Neural cell (in vitro differentiated cells): ENCODE measurements at regions not wholly inside any gene's neighbourhood (a gene's known extent, or its start where the extent isn't known, plus 50 kb on each side); places are given as distances from the start of the nearest gene placed in this dataset.

Source experiments
- H2AFZ ChIP-seq: fragments of 200-600, 300-800 bp; sonication (generic), shearing (Covaris generic); 2 replicates; pipeline ENCODE4 v1.6.0; 2014; ENCODE audit warnings: low read depth, mild to moderate bottlenecking, antibody characterized with exemption, low read length, moderate library complexity
- H3F3A ChIP-seq: fragments of 200-600 bp; shearing (Covaris generic); 2 replicates; pipeline ENCODE4 v1.6.1; 2016; ENCODE audit warnings: mild to moderate bottlenecking, moderate library complexity, mixed read lengths, antibody characterized with exemption, low read length; ENCODE audit not compliant: insufficient read depth, poor library complexity, severe bottlenecking
- H3K27ac ChIP-seq: fragments of 200-600, 300-800 bp; sonication (generic), shearing (Covaris generic); 2 replicates; pipeline ENCODE4 v1.5.1; 2014; ENCODE audit warnings: mild to moderate bottlenecking, low read length, moderate library complexity
- H3K27me3 ChIP-seq: fragments of 300-800, 200-600 bp; sonication (generic), shearing (Covaris generic); 2 replicates; pipeline ENCODE4 v1.6.0; 2014; ENCODE audit warnings: mild to moderate bottlenecking, low read depth, low read length, moderate library complexity; ENCODE audit not compliant: insufficient read depth
- H3K36me3 ChIP-seq: fragments of 300-800, 200-600 bp; sonication (generic), shearing (Covaris generic); 2 replicates; pipeline ENCODE4 v1.5.1; 2014; ENCODE audit warnings: mild to moderate bottlenecking, antibody characterized with exemption, low read length, moderate library complexity; ENCODE audit not compliant: insufficient read depth
- H3K4me2 ChIP-seq: fragments of 300-800, 200-600 bp; sonication (generic), shearing (Covaris generic); 2 replicates; pipeline ENCODE4 v1.6.0; 2014; ENCODE audit warnings: mild to moderate bottlenecking, low read length
- H3K4me3 ChIP-seq: fragments of 300-800, 200-600 bp; sonication (generic), shearing (Covaris generic); 2 replicates; pipeline ENCODE4 v1.5.1; 2014; ENCODE audit warnings: mild to moderate bottlenecking, low read length, moderate library complexity
- H3K79me2 ChIP-seq: fragments of 200-600 bp; shearing (Covaris generic); replicated peaks from 2 replicates; pipeline ENCODE4 v1.6.0; 2014; ENCODE audit warnings: mild to moderate bottlenecking, low read length, moderate library complexity; ENCODE audit not compliant: insufficient read depth
- H3K9ac ChIP-seq: fragments of 300-800, 200-600 bp; sonication (generic), shearing (Covaris generic); 2 replicates; pipeline ENCODE4 v1.6.1; 2016; ENCODE audit warnings: mild to moderate bottlenecking, low read length, mixed read lengths
- H3K9me2 ChIP-seq: fragments of 200-600 bp; shearing (Covaris generic); 2 replicates; pipeline ENCODE4 v1.6.1; 2016; ENCODE audit warnings: mild to moderate bottlenecking, low read length, mixed read lengths; ENCODE audit not compliant: insufficient read depth
- H3K9me3 ChIP-seq: fragments of 200-600, 300-800 bp; sonication (generic), shearing (Covaris generic); 2 replicates; pipeline ENCODE4 v1.6.1; 2016; ENCODE audit warnings: mild to moderate bottlenecking, mixed run types, low read length, moderate library complexity, mixed read lengths
- H4K20me1 ChIP-seq: fragments of 200-600 bp; shearing (Covaris generic); 2 replicates; pipeline ENCODE4 v1.6.1; 2016; ENCODE audit warnings: mild to moderate bottlenecking, mixed run types; ENCODE audit not compliant: insufficient read depth
- EP300 ChIP-seq: fragments of 450-650 bp; conservative IDR thresholded peaks from 2 replicates; pipeline ENCODE4 v1.6.1; 2014; ENCODE audit warnings: antibody characterized with exemption, mild to moderate bottlenecking, moderate library complexity; ENCODE audit not compliant: poor library complexity, severe bottlenecking
- EZH2 ChIP-seq: fragments of 200-600, 300-800 bp; shearing (Covaris generic), sonication (generic); IDR thresholded peaks from 2 replicates; pipeline ENCODE4 v1.6.1; 2014; ENCODE audit warnings: antibody characterized with exemption, low read length, borderline replicate concordance, mild to moderate bottlenecking; ENCODE audit not compliant: insufficient read depth, poor library complexity, severe bottlenecking
- MXI1 ChIP-seq: fragments of 450-650 bp; conservative IDR thresholded peaks from 2 replicates; pipeline ENCODE4 v1.6.1; 2014; ENCODE audit warnings: antibody characterized with exemption, mild to moderate bottlenecking; ENCODE audit not compliant: poor library complexity, severe bottlenecking
- POLR2AphosphoS5 ChIP-seq: IDR thresholded peaks from 2 replicates; pipeline ENCODE4 v1.6.1; 2012
- RAD21 ChIP-seq: fragments of 450-650 bp; conservative IDR thresholded peaks from 2 replicates; pipeline ENCODE4 v1.6.1; 2014; ENCODE audit warnings: antibody characterized with exemption, mild to moderate bottlenecking, moderate library complexity
- REST ChIP-seq: IDR thresholded peaks from 2 replicates; pipeline ENCODE4 v1.6.1; 2012; ENCODE audit warnings: borderline replicate concordance
- SMC3 ChIP-seq: fragments of 450-650 bp; conservative IDR thresholded peaks from 2 replicates; pipeline ENCODE4 v1.6.1; 2014; ENCODE audit warnings: antibody characterized with exemption, mild to moderate bottlenecking, moderate library complexity; ENCODE audit not compliant: poor library complexity
- TAF1 ChIP-seq: IDR thresholded peaks from 2 replicates; pipeline ENCODE4 v1.6.1; 2012; ENCODE audit warnings: low read depth
- TF ChIP-seq, protein P1 (sequence below): fragments of 450-650 bp; IDR thresholded peaks from 2 replicates; pipeline ENCODE4 v1.5.1; 2014; ENCODE audit warnings: antibody characterized with exemption, mild to moderate bottlenecking, moderate library complexity; ENCODE audit not compliant: poor library complexity, severe bottlenecking

DNA sequence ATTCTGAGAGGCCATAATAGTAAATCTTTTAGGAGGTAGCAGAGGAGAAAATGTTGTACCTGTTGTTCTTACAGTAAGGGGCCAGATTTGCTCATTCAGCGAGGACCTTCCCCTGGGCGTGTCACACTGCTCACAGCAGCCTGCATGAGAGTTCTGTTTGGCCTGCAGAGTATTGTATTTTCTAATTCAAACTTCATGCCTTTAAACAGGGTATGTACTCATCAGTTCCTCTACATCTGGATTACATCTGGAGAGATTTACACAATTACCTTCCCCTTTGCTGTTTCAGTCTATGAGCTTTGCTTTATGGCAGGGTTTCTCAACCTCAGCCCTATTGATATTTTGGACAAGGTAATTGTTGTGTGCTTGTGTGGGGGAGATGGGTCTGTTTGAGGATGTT is 170.9 kb upstream of the STK32A start:
- H3K9me2 ChIP-seq = no peaks in the 10 kb centered on the region
- H3K9ac ChIP-seq = no peak overlapping the region
- H3K4me3 ChIP-seq = no peak overlapping the region
- no peaks in the 10 kb centered on the region for H3K79me2 ChIP-seq
- no peaks in the 10 kb centered on the region for H3K27me3 ChIP-seq
- H3K9me3 ChIP-seq = no peaks in the 10 kb centered on the region
- no peaks in the 10 kb centered on the region for H3K36me3 ChIP-seq
- no peak overlapping the region for H3K27ac ChIP-seq
- no peak overlapping the region for H3K4me2 ChIP-seq
- TF ChIP-seq EZH2 (no peak), RAD21 (no peak), TAF1 (no peak), POLR2AphosphoS5 (no peak), EP300 (no peak), SMC3 (no peak), MXI1 (no peak)
- TF ChIP-seq, protein P1, sequence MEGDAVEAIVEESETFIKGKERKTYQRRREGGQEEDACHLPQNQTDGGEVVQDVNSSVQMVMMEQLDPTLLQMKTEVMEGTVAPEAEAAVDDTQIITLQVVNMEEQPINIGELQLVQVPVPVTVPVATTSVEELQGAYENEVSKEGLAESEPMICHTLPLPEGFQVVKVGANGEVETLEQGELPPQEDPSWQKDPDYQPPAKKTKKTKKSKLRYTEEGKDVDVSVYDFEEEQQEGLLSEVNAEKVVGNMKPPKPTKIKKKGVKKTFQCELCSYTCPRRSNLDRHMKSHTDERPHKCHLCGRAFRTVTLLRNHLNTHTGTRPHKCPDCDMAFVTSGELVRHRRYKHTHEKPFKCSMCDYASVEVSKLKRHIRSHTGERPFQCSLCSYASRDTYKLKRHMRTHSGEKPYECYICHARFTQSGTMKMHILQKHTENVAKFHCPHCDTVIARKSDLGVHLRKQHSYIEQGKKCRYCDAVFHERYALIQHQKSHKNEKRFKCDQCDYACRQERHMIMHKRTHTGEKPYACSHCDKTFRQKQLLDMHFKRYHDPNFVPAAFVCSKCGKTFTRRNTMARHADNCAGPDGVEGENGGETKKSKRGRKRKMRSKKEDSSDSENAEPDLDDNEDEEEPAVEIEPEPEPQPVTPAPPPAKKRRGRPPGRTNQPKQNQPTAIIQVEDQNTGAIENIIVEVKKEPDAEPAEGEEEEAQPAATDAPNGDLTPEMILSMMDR = no peak
- no peaks in the 10 kb centered on the region for H3F3A ChIP-seq
- no peaks in the 10 kb centered on the region for H4K20me1 ChIP-seq
- H2AFZ ChIP-seq = no peak overlapping the region

- H3K9ac ChIP-seq = no peak overlapping the region
- no peaks in the 10 kb centered on the region for H3F3A ChIP-seq
- H2AFZ ChIP-seq = no peak overlapping the region
- no peaks in the 10 kb centered on the region for H4K20me1 ChIP-seq
- H3K27me3 ChIP-seq = no peaks in the 10 kb centered on the region
- no peaks in the 10 kb centered on the region for H3K36me3 ChIP-seq
- H3K4me3 ChIP-seq = no peak overlapping the region
- no peaks in the 10 kb centered on the region for H3K9me3 ChIP-seq
- H3K79me2 ChIP-seq = no peaks in the 10 kb centered on the region
- TF ChIP-seq, protein P1 = no peak
- no peak for TF ChIP-seq EZH2
- TF ChIP-seq TAF1 = no peak
- TF ChIP-seq POLR2AphosphoS5 = no peak
- TF ChIP-seq REST = no peak
- TF ChIP-seq RAD21 = no peak
- TF ChIP-seq MXI1 = no peak
- TF ChIP-seq EP300 = no peak
- TF ChIP-seq SMC3 = no peak
- no peak overlapping the region for H3K27ac ChIP-seq
- no peaks in the 10 kb centered on the region for H3K9me2 ChIP-seq
- no peak overlapping the region for H3K4me2 ChIP-seq
Observed at GRCh38 chr5:147065071-147065470, 169.8 kb upstream of the STK32A start.
